NCI-H2227 (cell line): ENCODE measurements at regions not wholly inside any gene's neighbourhood (a gene's known extent, or its start where the extent isn't known, plus 50 kb on each side); places are given as distances from the start of the nearest gene placed in this dataset.
"Not testable (repeated sequence)": the region's sequence is repeated elsewhere in the genome, so short reads cannot be mapped to it uniquely, and the experiment has no call there.

Experiments
- DNase-seq: peaks from one replicate; lab custom pipeline; 2025; ENCODE audit not compliant: unreplicated experiment; lab: John Stamatoyannopoulos, UW

DNA sequence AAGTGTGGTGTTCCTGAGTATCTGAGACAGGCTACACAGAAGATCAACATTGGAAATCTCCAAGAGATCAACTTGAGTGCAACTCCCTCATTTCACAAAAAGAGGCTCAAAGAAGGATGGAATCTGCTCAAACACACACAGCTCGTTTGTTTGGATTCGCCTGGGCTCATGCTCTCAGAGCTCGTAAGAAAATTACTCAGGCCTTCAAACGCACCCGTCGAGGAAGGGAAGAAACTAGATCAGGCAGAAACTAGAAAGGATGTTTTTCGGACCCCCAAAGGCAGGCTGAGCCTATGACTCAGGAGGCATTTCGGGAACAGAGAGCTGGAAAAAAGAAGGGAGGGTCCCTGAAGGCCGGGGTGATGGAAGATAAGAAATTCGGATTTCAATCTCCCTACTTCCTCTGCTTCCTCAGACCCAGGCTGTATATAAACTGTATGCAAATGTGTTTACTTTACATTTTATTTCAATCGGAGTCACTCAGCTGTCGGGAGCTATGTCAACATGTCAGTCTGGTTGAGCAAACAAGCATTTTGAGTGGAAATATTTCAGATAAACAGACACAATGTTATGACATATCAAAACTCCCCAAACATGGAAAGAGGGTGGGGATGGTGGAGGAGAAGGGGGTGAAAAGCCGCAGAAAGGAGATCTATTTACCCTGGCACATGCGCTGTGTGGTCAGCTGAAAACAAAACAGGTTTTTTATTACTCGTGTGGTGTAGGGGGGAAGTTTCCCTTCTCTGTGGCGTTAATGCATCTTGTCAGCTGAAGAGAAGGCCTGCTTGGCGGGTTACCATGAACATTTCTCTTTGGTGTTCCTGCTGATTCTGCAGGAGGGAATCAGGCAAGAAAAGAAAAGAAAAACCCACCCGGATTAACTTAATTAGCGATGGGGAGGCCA lies 129.1 kb upstream of the TBX3 start:
- no peak for DNase-seq

DNA sequence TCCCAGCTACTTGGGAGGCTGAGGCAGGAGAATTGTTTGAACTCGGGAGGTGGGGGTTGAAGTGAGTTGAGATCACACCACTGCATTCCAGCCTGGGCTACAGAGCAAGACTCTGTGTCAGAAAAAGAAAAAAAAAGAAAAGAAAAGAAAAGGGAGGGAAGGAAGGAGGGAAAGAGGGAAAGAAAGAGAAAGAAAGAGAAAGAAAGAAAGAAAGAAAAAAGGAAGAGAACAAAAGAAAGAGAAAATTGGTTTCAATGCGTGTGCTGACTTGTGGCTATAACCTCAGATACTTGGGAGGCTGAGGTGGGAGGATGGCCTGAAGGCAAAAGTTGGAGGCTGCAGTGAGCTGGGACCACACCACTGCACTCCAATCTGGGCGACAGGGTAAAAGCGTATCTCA lies 128.4 kb upstream of the TBX3 start:
- no peak for DNase-seq

DNA sequence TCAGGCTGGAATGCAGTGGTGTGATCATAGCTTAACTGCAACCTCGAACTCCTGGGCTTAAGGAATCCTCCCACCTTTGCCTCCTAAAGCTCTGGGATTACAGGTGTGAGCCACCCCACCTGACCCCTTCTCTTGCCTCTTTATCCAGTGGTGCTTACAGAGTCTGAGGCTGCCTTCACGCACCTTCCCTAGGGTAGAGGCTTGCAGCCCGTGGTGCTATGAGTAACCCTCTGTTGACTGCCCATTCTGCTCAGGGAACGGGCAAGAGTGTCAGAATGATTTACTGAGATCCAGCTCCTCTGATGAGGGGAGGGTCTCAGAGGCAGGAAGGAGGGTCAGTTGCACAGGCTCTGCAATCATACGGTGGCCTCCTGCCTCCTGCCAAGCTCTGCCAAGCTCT lies 125.1 kb upstream of the TBX3 start:
- DNase-seq, result no peak

DNA sequence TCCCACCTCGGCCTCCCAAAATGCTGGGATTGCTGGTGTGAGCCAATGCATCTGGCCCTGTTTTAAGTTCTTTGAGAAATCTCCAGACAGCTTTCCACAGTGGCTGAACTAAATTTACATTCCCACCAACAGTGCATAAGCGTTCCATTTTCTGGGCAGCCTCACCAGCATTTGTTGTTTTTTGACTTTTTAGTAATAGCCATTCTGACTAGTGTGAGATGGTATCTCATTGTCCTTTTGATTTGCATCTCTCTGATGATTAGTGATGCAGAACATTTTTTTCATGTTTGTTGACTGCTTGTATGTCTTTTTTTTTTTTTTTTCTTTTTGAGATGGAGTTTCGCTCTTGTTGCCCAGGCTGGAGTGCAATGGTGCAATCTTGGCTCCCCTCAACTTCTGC lies 117.4 kb upstream of the TBX3 start:
- DNase-seq, result not testable (repeated sequence)

DNA sequence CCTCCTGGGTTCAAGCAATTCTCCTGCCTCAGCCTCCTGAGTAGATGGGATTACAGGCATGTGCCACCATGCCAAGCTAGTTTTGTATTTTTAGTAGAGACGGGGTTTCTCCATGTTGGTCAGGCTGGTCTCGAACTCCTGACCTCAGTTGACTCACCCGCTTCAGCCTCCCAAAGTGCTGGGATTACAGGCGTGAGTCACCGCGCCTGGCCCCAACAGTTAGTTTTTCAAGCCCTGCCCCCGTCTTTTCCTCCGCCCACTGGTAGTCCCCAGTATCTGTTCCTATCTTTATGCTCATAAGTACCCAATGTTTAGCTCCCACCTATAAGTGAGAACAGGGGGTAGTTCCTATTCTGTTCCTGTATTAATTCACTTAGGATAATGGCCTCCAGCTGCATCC lies 116.6 kb upstream of the TBX3 start:
- not testable (repeated sequence) for DNase-seq

DNA sequence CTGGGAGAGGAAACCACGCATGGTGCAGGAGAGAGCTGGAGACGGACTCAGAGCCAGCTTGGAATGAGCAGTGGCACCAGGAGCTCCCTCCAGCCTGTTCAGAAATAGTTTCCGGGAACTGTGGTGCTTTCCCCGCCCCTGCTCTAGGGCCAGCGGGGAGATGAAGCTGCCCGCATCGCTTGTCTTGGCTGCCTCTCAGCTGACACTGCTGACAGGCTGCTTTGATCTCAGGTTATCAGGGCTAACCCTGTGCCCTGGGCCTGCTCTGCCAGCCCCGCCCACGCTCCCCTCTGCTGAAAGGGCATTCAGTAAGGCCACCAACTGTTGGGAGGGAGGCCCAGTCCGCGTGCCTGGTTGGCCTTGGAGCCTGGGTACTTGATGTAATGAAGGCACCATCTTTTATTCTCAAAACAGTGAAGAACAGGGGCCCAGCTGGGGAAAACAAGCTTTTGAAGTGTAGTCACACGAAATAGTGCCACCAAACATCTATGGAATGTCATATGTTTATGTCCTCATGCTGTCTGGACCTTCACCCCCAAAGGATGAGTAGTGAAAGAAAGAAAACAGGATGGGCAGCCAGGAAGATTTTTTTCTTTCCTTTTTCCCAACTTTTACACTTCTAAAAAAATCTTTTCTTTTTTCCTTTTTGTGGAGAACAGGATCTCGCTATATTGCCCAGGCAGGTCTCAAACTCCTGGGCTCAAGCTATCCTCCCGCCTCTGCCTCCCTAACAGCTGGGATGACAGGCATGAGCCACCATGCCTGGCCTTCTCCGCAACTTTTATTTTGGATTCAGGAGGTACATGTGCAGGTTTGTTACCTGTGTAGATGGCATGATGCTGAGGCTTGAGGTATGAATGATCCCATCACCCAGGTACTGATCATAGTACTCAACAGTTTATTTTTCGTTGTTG lies 115.9 kb upstream of the TBX3 start:
- no peak for DNase-seq

DNA sequence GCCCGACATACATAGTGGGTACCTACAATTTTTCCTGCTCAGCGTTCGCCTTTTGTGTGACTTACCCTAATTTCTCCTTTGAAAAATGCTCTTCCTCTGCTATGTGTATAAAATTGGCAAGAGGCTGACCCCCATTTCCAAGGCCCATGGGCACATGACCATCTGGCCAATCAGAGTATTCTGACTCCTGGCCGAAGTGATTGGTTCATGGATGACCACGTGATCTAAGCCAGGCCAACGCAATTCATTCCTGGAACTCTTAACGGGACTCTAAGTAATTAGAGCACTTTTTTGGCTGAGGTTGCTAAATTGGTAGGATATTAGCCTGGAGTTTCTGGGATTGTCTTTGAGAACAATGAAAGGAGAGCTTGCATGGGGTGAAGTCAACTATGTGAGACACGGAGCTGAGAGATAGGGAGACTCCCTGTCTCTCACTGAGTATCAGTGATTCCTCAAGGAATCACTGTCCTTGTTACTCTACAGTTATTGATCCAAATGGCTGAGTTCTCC lies 110.1 kb upstream of the TBX3 start:
- no peak for DNase-seq

DNA sequence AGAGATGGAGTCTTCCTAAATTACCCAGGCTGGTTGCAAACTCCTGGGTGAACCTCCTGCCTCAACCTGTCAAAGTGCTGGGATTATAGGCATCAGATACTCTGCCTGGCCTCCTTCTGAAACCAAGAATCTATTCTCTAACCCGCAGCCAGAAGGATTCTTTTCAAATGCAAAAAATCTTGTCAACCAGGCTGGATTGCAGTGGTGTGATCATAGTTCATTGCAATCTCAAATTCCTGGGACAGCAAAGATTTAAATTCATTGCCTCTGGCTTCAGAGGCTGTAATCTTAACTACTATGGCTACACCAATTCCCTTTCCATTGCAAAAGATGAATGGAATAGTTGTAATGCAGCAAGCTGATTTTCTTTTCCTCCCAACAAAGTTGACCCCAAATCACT lies 106.3 kb upstream of the TBX3 start:
- no peak for DNase-seq

DNA sequence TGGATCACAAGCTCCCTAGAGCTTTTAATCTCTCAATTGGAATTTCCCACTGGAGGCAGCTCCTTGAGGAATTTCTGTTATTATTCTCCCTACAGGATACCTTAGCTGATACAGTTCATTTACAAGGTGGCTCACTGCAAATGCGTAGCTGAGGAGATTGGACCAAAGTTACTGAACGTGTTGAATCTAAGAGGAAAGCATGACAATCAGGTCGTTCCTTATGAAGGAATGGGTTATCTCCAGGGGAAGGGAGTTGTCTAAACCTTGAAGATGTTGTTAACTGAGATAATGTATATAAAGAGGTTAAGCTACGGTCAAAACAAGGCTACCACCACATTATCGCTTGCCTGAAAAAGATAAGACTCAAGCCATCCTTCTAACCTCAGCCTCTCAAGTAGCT lies 105.8 kb upstream of the TBX3 start:
- no peak for DNase-seq

DNA sequence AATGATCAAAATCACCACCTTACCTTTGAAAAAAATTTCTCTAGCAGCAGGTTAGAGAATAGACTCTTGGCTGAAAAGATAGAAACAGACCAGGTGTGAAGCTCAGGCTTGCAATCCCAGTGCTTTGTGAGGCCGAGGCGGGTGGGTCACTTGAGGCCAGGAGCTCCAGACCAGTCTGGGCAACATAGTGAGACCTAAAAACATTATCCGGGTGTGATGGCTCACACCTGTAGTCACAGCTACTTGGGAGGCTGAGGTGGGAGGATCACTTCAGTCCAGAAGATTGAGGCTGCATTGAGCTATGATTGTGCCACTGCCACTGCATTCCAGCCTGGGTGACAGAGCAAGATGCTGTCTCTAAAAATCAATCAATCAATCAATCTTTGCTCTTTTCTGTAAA lies 105.3 kb upstream of the TBX3 start:
- no peak for DNase-seq

DNA sequence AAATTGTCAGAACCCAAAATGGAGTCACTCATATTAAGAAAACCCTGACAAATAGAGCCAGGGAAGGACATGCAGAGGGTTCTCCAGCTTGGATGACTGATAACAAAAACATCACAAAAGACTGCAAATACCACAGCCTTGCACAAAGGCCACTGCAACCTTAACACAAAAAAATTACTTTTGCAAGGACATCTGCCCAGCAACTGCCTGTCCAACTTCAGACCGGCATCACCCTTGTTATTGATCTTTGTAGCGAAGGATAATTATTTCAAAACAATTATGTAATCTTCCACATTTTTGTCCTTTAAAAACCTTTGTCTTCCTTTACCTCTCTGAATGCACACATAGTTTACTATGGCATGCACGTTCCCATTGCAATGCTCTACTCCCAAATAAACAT lies 100.6 kb upstream of the TBX3 start:
- DNase-seq, result no peak

DNA sequence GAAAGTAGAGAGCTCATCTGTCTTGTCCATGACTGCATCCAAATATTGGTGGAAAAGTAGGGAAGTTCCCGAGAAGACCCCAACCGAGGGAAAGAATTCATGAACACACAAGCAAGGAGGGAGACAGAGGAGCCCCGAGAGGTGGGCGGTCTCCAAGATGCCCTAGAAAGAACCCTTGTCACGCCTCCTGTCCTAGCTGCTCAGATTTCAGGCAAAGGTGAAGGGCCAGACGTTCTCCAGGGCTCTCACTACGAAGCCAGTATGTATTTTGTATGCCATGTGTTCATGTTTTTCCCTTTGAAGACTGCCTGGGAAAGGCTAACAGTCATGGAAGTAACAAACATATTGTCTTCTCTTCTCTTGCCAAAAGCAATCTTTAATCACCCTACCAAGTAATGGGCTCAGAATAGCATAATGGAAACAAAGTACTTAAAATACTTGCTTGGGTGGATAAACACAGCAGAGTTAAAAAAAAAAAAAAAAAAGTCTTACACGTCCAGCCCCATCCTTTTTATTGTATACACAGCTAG lies 99.2 kb upstream of the TBX3 start:
- no peak for DNase-seq

DNA sequence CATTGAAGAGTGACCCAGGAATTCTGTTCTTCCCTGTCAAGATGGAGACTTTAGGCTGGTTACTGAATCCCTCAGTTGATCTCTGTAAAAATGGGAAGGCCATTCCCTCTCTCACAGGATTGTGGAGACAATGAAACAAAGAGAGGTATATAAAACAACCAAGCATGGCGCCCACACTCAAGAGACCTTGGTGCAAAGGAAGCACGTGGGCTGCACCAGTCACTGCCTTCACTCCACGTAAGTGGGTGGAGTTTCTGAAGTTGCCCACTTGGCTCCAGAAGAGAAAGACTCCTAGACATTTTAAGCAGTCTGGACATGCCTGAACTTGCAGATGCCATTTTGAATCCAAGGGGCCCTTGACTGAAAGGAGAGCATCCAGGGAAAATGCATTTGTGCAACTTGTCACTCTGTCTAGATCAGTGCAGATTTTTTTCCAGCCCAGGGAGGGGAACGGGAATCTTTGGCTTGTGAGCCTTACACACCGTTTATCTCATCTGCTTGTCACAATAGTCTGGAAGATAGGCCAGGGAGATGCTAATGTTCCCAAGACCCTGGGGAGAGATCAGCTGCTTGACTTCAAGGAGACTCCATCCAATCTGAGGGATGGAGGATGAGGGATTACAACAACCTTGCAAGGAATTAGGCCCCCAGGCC lies 96.9 kb upstream of the TBX3 start:
- DNase-seq, result no peak

DNA sequence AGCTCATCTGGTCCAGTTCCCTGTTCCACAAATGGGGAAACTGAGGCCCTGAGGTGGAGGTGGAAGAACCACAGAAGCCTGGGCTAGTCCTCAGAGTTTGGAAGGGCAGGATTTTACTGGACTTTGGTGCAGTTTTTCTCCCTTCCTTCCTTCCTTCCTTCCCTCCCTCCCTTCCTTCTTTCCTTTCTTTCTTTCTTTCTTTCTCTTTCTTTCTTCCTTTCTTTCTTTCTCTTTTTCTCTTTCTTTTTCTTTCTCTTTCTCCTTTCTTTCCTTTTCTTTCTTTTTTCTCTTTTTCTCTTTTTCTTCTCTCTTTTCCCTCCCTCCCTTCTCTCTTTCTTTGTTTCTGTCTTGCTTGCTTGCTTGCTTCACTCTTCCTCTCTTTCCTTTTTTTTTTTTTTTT lies 95.7 kb upstream of the TBX3 start:
- no peak for DNase-seq

DNA sequence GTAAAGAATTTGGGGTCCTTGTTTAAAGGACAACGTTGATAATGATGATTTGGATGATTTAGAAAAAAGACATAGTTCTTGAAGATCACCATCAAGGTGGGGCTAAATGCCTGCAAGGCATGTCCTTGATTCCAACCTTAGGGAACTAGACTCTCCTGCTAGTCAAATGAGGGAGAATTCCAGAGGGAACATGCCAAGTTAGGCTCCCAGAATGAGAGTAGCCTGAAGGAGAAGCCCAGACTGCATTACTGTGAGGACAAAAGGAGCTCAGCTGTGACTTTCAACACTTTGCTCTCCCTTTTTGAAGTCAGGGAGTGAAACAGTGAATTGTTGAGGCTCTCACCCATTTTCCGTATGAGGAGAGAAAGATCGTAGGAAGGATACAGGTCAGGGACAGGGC lies 95.2 kb upstream of the TBX3 start:
- no peak for DNase-seq

DNA sequence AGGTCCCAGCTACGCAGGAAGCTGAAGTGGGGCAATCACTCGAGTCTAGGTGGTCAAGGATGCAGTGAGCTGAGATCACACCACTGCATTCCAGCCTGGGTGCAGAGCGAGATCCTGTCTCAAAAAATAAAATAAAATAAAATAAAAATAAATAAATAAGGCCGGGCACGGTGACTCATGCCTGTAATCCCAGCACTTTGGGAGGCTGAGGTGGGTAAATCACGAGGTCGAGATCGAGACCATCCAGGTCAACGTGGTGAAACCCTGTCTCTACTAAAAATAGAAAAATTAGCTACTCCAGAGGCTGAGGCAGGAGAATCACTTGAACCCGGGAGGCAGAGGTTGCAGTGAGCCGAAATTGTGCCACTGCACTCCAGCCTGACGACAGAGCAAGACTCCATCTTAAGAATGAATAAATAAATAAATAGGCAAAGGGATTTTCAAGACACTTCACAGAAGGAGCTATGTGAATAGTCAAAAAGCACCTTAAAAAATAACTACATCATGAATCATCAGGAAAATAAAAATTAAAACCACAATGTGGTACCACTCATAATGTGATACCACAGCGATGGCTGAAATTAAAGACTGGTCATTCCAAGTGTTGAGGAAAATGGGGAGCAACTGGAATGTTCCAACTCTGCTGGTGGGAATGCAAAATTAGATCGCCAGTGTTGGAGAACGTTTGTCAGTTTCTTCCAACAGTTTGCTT lies 92.9 kb upstream of the TBX3 start:
- no peak for DNase-seq

DNA sequence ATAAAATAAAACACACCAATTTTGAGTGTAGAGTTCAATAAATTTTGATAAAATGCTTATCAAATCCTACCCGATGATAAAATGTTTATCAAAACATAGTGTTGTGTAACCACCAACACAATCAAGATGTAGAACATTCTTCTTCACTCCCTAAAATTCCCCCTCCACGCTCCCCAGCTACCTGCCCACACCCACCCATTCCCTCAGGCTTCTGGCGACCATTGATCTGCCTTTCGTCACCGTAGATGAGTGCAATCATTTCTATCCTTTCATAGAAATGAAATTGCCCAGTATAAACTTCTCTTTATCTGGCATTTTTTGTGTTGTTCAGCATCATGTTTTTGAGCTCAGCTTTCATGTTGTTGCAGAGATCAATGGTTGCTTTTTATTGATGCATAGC lies 90.7 kb upstream of the TBX3 start:
- no peak for DNase-seq

DNA sequence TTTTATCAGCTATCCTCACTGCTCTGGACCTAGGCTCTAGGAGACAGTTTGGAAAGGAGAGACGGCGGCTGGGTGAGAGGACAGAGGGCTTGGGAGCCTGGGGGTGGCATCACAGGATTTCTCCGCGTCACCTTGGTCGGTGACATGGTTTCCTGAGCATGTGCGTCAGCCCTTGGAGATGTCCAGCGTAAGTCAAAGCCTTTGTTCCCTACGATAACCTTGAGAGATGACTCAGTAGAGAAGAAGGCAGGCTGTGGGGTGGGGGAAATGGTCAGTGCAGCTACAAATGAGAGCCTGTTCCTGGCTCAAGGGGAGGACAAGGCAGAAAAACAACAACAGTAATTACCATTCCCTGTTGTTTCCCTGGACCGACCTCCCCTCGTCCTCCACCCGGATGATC lies 90.2 kb upstream of the TBX3 start:
- no peak for DNase-seq

DNA sequence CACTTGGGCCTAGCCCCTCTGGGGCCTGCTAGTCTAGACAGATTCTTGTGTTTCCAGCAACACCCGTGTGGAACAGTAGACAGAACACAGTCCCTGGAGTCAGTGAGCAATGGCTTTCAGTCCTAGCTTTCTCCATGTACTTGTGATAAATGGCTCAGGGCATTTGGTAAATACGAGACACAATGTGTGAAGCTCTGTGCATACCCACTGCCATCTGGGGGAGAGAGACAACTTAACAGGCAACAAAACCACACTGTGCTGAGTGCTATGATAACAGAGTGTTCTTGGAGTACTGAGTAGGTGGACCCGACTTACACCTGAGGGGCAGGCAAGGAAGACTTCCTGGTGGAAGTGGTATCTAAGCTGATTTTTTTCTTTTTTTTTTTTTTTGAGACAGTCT lies 86.3 kb upstream of the TBX3 start:
- no peak for DNase-seq

DNA sequence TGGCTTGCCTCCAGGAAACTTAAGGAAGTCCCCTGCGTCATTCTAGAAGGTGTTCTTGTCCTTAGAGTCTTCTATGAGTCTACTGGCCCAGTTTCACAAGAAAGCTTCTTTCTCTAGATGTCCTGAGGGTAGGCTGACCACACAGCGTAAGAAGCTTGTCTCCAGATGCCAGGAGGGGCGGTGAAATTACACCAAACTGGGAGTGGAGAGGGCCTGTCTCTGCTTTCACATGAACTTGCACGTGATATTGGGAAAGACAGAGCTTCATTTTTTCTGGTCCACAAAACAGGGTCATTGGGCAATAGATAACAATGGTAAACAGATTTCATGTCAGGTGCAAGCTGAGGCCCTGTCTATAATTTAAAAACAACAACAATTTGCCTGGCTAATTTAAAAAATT lies 85.7 kb upstream of the TBX3 start:
- DNase-seq, result no peak
